Activated naive CD4-positive, alpha-beta T cell treated with anti-CD3 and anti-CD28 coated beads, Interleukin-2, amount 50 U/mL, for 24 hours (primary cell): ENCODE measurements at regions not wholly inside any gene's neighbourhood (a gene's known extent, or its start where the extent isn't known, plus 50 kb on each side); places are given as distances from the start of the nearest gene placed in this dataset.

Experiments used
- H3K27ac Mint-ChIP-seq: one replicate; pipeline ENCODE4 v1.8.0; 2021; ENCODE audit warnings: mild to moderate bottlenecking, mixed read lengths
- H3K27me3 Mint-ChIP-seq: one replicate; pipeline ENCODE4 v1.8.0; 2021; ENCODE audit warnings: mixed read lengths
- H3K36me3 Mint-ChIP-seq: one replicate; pipeline ENCODE4 v1.8.0; 2021; ENCODE audit warnings: mixed read lengths
- H3K4me1 Mint-ChIP-seq: one replicate; pipeline ENCODE4 v1.8.0; 2021; ENCODE audit warnings: mixed read lengths
- H3K4me3 Mint-ChIP-seq: one replicate; pipeline ENCODE4 v1.8.0; 2021; ENCODE audit warnings: mild to moderate bottlenecking, mixed read lengths
- H3K9me3 Mint-ChIP-seq: one replicate; pipeline ENCODE4 v1.8.0; 2021; ENCODE audit warnings: mixed read lengths

DNA sequence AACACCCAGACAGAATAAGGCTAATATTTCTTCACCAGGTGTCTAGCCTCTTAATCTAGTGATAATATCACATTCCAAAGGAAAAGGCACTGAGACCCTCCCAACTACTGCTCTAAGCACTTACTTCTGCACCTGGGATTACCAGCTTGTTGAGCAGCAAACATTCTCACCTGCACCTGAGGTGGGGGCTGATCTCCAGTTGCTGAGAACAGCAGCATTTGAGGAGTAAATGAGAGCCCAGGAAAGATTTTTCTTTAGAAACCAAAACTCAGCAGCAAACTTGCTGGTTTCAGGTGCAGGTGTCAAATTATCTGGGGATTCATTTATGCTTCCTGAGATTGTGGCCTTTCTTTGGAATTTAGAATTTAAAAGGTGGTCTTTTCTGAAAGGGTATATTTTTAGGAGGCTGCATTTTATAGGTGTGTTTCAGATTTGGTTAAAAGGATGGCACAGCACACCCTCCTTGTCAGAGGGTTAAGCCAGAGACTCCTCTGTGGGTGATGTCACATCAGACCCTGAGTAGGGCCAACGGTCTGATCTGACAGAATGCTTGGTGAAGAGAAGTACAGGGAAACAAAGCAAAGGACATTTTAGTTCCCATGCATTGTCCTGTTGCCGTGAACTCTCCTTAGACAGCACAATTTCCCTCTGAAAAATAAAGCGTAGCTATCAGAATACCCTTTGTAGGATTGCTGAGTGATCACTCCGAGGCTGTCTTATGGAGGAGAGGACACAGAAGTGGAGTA lies 411.0 kb upstream of the ATP11B start:
- H3K27ac Mint-ChIP-seq: no peak overlapping the region

DNA sequence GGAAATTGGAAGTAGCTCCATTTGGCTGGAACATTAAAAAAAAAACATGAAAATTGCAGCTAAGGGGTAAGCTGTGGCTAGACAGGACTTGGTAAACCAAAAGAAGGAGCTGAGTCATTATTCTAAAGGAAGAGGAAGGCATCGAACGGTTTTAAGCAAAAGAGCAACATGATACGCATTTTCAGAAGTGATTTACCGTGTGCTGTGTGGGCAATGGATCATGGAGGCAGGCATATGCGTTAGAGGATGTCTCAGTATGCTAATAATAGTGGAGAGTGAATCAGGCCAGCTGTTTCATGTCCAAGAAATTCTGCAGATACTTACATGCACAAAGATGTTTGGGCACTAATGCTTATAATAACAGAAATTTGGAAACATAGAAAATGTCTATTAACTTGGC lies 409.1 kb upstream of the ATP11B start:
- Mint-ChIP-seq H3K9me3 (no peaks in the 10 kb centered on the region), H3K27ac (no peak overlapping the region), H3K4me1 (no peaks in the 10 kb centered on the region), H3K36me3 (no peaks in the 10 kb centered on the region), H3K4me3 (no peak overlapping the region), H3K27me3 (no peaks in the 10 kb centered on the region)

More for the DNA sequence above, 411.0 kb upstream of the ATP11B start:
- Mint-ChIP-seq H3K9me3 (no peaks in the 10 kb centered on the region), H3K27me3 (no peaks in the 10 kb centered on the region), H3K4me3 (no peak overlapping the region), H3K4me1 (no peaks in the 10 kb centered on the region), H3K36me3 (no peaks in the 10 kb centered on the region)

DNA sequence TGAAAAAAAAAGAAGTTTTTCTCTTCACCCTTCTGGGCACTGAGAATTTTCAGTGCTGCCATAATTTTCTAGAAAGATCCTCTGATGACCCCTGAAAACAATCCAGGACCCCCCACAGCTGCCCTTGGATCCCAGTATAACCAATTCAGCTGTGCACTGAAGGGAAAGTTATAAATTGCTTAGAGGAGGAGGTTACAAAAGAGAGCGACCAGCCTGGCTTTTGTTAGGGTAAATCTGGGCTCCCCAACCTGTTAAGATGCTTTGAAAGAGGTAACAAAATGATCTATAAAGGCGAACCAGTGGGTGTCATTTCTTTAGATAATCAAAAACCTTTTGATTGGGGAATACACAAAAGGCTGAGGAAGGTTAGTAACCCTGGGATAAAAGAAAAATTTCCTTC lies 407.9 kb upstream of the ATP11B start:
- H3K4me3 Mint-ChIP-seq: no peak overlapping the region

DNA sequence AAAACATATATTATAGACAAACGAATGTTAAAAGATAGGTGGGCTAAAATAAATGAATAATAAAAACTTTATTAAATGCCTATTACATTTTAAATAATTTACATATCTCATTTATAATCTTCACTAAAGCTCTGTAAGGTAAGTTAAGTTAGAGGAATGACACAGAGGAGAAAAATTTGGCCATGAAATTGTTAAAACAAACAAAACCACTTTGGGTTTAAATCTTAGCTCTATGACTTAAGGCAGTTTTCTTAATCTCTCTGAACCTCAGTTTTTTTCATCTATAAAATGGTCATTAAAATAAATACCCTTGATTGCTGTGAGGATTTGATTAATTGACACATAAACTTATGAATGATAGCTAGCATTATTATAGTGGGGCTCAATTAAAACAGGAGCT lies 404.8 kb upstream of the ATP11B start:
- Mint-ChIP-seq H3K4me3 (no peak overlapping the region), H3K9me3 (no peaks in the 10 kb centered on the region), H3K27me3 (peaks cover 1% of the 10 kb centered on the region), H3K4me1 (no peaks in the 10 kb centered on the region), H3K27ac (no peak overlapping the region), H3K36me3 (no peaks in the 10 kb centered on the region)

More for the DNA sequence above, 407.9 kb upstream of the ATP11B start:
- Mint-ChIP-seq H3K4me1 (no peaks in the 10 kb centered on the region), H3K27me3 (no peaks in the 10 kb centered on the region), H3K36me3 (no peaks in the 10 kb centered on the region), H3K27ac (no peak overlapping the region), H3K9me3 (no peaks in the 10 kb centered on the region)

DNA sequence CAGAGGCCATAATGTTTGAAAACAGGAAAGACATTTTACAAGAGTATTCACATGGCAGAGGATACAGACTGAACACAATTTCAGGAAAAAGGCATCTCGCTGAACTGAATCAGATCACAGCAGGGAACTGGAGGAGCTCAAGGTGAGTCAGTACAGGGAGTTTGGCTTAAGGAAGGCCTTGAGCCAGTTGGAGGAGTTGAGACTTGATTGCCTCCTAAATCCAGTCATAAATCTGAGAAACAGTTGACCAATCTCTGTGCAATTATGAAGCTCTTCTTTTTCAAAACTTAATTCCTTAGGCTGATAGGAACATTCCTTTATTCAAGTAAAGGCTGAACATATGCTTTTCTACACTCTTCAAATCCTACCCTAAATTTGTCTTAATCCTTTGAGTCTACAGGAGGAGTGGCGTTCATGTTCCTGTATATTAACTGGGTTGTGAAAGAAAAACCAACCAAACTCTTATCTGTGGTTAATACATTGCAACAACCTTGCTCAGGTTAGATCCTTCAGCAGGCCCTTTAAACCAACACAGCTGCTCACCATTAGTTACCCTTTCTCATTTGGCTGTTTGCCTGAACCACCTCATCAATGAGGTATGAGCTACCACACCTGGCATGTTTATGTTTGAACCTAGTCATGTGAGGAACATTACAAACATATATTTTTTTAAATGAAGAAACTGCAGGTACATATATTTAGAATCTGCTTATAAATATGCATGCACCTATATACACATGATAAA lies 404.1 kb upstream of the ATP11B start:
- H3K4me3 Mint-ChIP-seq: no peak overlapping the region
- H3K36me3 Mint-ChIP-seq: no peaks in the 10 kb centered on the region
- H3K4me1 Mint-ChIP-seq: no peaks in the 10 kb centered on the region
- no peaks in the 10 kb centered on the region for H3K9me3 Mint-ChIP-seq
- no peak overlapping the region for H3K27ac Mint-ChIP-seq
- peaks cover 1% of the 10 kb centered on the region for H3K27me3 Mint-ChIP-seq

DNA sequence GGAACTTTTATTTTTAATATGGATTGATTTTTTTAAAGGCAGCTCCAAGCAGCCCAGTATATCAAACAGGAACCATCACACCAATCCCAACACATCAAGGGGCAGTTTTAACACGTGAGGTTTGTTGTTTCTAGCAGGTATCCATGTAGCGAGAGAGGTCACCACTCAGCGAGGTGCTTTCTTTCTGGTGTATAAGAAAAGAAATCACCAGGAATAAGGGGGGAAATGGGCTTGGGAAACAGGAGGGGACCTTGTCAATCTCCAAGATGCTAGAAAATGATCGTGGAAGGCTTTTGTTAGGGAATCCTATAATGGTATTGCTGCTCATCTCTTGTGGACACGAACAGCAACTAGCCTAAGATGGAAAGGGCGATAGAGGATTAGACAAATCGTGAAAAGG lies 402.9 kb upstream of the ATP11B start:
- no peaks in the 10 kb centered on the region for H3K9me3 Mint-ChIP-seq
- peaks cover 1% of the 10 kb centered on the region for H3K27me3 Mint-ChIP-seq
- no peak overlapping the region for H3K27ac Mint-ChIP-seq
- H3K4me3 Mint-ChIP-seq: no peak overlapping the region
- no peaks in the 10 kb centered on the region for H3K36me3 Mint-ChIP-seq
- no peaks in the 10 kb centered on the region for H3K4me1 Mint-ChIP-seq

DNA sequence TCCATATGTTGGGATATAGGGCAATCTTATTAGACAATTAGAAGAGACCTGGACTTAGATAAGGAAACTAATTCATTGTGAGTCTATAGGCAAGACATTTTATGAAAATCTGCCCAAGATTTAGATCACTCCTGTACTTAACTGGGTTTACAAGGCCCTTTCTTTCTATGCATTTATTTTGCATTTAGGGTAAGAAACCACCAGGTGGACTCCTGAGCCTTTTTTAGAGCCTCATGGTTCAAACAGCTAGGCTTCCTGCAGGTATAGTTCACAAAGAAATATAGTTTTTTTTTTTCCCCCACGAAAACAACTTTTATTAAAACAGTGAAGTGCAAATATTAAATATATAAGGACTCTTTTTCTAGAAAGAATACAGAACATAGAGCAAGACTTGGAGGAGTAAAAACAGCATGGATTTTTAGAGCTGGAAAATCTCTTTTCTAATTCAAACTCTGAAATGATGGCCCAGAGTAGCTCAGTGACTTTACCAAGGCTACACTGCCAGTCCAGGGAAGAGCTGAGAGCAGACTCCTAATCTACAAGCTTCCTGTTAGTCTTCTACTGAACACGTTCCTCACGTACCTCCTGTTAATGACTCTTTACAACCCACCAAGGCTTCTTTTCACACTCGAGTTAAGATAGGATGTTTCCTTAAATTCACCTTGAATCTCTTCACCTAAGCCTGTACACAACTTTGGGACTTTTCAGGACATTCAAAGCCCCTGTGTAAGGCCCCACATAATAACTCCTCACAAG lies 400.9 kb upstream of the ATP11B start:
- Mint-ChIP-seq H3K36me3 (no peaks in the 10 kb centered on the region), H3K4me3 (no peak overlapping the region), H3K9me3 (no peaks in the 10 kb centered on the region), H3K27me3 (peaks cover 1% of the 10 kb centered on the region), H3K27ac (no peak overlapping the region), H3K4me1 (no peaks in the 10 kb centered on the region)

DNA sequence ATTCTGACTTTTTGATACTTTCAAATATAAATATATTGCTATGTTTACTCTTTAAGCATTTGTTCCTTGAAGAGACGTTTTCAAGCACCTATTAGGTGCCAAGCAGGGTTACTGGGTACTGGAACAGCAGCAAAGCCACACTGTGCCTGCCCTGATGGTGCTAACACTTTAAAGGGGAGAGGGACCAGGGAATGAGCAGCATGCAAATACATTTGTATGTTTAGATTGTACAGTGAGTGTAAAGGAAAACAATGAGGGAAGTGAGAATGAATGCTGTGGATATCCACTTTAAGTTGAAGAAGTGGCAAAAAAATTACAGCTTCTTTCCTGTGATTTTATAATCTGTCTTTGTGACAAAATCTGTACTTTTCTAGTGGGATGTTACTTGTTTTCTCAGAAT lies 400.2 kb upstream of the ATP11B start:
- Mint-ChIP-seq H3K4me3 (no peak overlapping the region), H3K9me3 (no peaks in the 10 kb centered on the region), H3K36me3 (no peaks in the 10 kb centered on the region), H3K4me1 (no peaks in the 10 kb centered on the region), H3K27ac (no peak overlapping the region), H3K27me3 (peaks cover 1% of the 10 kb centered on the region)

DNA sequence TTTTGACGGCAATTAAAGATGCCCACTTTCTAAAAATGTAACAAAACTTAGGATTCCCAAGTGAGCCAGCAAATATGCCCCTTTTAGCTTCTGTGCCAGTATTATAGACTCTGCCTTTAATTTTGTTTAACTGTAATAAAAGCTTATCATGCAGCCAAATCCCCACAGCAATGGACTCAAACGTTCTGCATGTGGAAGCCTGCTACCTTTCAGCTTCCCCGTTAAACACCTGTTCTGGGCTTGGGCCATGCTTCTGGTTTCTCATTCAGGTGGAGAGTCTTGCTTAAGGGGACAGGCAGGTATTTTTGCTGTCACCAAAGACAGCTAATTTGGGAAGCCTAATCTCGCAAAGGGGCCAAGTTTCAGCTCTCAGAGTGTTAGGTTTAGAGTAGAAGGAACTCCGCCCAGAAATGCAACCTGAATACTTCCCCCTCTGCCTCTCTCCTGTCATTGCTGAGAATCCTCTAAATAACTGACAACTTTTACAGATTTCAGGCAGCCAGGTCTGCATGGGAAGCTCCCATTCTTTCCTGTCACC lies 399.4 kb upstream of the ATP11B start:
- no peaks in the 10 kb centered on the region for H3K4me1 Mint-ChIP-seq
- no peaks in the 10 kb centered on the region for H3K9me3 Mint-ChIP-seq
- H3K4me3 Mint-ChIP-seq: no peak overlapping the region
- H3K27ac Mint-ChIP-seq: no peak overlapping the region
- H3K27me3 Mint-ChIP-seq: peaks cover 1% of the 10 kb centered on the region
- no peaks in the 10 kb centered on the region for H3K36me3 Mint-ChIP-seq

DNA sequence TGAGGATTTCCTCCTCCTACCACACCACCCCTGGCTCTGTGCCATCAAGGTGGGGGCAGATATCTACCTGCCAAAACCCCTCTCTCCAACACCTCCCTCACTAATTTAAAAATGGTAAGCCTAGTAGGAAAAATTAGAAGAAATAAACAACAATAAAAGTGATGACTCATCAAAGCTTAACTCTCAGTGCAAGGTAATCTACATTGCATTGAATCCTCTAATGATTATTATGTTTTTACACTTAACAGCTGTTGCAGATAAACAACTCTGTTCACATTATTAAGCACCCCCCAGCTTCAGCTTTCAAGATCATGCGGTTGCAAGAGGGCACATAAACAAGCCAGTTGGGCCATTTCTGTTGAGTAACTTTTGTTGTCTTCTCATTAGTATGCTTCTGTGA lies 396.1 kb upstream of the ATP11B start:
- Mint-ChIP-seq H3K27me3 (peaks cover 1% of the 10 kb centered on the region), H3K4me3 (no peak overlapping the region), H3K27ac (no peak overlapping the region), H3K9me3 (peaks cover 5% of the 10 kb centered on the region), H3K36me3 (no peaks in the 10 kb centered on the region), H3K4me1 (no peaks in the 10 kb centered on the region)

DNA sequence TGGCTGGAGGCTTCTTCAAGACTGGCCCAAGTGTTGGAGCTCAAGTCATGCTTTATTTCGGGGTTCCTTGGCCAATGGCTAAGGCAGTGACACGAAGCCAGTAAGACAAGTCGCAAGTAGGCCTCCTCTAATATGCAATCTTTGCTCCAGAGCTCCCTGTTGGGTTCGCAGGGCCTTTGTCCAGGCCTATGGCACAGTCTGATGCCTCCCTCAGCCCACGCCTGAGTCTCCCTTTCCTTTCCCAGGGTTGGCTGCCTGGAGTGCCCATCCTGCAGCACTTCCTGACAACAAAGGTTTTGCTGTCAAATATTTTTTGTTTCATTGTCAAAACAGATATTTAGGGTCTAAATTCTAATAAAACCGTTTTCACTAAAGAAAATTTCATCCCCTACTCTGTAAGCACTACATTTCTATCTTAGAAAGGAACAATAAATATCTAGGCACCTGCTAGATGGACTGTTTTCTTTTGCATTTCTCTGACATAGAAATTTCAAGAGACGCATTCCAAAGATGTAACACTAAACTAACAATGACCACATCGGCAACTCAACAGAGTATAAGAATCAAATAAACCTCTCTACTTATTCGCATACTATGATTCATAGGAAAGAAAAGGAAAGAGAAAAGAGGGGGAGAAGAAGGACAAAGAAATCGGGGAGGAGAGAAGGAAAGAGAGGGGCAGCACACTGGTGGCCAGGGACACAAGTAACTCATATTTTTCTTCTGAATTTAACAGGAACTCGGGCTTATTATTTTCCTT lies 393.1 kb upstream of the ATP11B start:
- no peaks in the 10 kb centered on the region for H3K4me1 Mint-ChIP-seq
- H3K9me3 Mint-ChIP-seq: peaks cover 5% of the 10 kb centered on the region
- H3K27ac Mint-ChIP-seq: no peak overlapping the region
- no peaks in the 10 kb centered on the region for H3K27me3 Mint-ChIP-seq
- no peak overlapping the region for H3K4me3 Mint-ChIP-seq
- no peaks in the 10 kb centered on the region for H3K36me3 Mint-ChIP-seq

DNA sequence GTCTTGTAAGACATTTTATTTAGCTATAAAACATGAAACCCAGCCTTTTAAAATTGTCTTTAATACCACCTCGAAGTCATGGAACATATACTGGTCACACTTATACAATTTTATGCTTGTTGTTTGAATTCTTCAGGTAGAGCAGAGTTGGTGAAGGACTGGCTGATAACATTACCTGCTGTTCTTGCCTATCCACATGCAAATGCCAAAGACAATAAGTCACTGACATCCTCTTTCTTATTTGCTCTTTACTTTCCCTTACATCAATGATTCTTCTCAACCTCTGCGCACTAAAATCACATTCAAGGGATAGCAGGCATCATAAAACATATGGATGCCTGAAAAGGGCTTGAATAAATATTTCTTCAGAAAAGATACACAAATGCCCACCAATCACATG lies 392.5 kb upstream of the ATP11B start:
- no peaks in the 10 kb centered on the region for H3K4me1 Mint-ChIP-seq
- no peaks in the 10 kb centered on the region for H3K36me3 Mint-ChIP-seq
- no peak overlapping the region for H3K27ac Mint-ChIP-seq
- H3K4me3 Mint-ChIP-seq: no peak overlapping the region
- peaks cover 5% of the 10 kb centered on the region for H3K9me3 Mint-ChIP-seq
- H3K27me3 Mint-ChIP-seq: no peaks in the 10 kb centered on the region

DNA sequence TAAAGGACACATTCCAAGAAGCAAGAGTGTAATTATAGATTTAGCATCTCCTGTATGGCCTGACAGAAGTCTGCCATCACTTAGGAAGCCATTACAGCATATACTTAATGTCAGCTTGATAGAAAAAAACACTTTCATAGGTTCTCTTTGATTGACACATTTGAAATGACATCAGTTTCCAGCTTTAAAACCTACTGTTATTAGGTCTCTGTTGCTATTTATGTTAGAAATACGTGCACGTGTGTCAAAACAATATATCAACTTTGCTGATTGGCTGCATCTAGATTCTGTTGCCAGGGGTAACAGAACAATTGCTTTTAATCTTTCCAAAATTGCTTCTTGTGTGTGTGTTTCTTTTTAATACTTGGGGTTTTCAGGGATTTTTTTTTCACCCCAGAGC lies 389.3 kb upstream of the ATP11B start:
- Mint-ChIP-seq H3K4me1 (no peaks in the 10 kb centered on the region), H3K27ac (no peak overlapping the region), H3K27me3 (peaks cover 1% of the 10 kb centered on the region), H3K36me3 (no peaks in the 10 kb centered on the region), H3K9me3 (peaks cover 5% of the 10 kb centered on the region), H3K4me3 (no peak overlapping the region)

DNA sequence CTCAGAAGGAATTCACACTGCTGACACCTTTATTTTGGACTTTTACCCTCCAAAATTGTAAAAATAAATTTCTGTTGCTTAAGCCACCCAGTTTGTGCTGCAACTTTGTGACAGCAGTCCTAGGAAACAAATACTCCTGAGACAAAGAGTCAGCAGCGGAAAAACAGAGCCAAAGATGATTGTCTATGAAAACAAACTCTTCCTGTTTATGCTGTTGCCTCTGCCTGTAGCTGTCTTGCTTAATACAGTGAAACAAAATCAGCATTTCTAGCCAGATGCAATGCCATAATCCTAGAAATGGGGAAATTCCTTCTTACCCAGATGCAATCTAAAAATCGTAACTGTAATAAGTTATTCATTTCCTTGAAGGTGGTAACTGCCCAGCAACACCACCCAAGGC lies 387.5 kb upstream of the ATP11B start:
- H3K4me1 Mint-ChIP-seq: no peaks in the 10 kb centered on the region
- no peaks in the 10 kb centered on the region for H3K36me3 Mint-ChIP-seq
- H3K27ac Mint-ChIP-seq: no peak overlapping the region
- H3K4me3 Mint-ChIP-seq: no peak overlapping the region
- H3K9me3 Mint-ChIP-seq: peaks cover 5% of the 10 kb centered on the region
- peaks cover 1% of the 10 kb centered on the region for H3K27me3 Mint-ChIP-seq

DNA sequence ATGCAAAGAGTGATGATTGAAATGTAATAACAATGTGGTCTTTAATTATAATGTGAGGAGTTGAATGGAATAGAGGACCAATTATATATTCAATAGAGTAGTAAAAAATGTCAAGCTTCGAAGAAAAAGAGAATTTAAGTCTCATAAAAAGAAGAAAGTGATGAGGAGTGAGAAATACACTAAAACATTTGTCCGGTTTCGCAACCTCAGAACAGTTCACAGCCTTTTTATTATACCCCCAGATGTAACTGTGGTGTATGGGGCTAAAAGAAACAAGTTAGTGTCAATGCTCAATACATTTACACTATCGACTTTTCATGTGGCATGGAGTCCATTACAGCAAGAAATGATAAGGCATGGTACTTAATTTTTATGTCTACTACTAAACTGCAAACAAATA lies 386.5 kb upstream of the ATP11B start:
- no peak overlapping the region for H3K4me3 Mint-ChIP-seq
- no peaks in the 10 kb centered on the region for H3K4me1 Mint-ChIP-seq
- no peak overlapping the region for H3K27ac Mint-ChIP-seq
- peaks cover 3% of the 10 kb centered on the region for H3K9me3 Mint-ChIP-seq
- peaks cover 1% of the 10 kb centered on the region for H3K27me3 Mint-ChIP-seq
- H3K36me3 Mint-ChIP-seq: no peaks in the 10 kb centered on the region
